ENCODE measurements at regions not wholly inside any gene's neighbourhood (a gene's known extent, or its start where the extent isn't known, plus 50 kb on each side); places are given as distances from the start of the nearest gene placed in this dataset.

- no peak overlapping the region for H3K4me3 ChIP-seq (ENCODE audit: low read length)
- no peaks in the 10 kb centered on the region for H3K9me3 ChIP-seq (ENCODE audit: control insufficient read depth, low read depth, low read length)
- no peaks in the 10 kb centered on the region for H3K36me3 ChIP-seq (ENCODE audit: control insufficient read depth, insufficient read depth, low read length)
- no peaks in the 10 kb centered on the region for H3K4me1 ChIP-seq (ENCODE audit: control insufficient read depth, insufficient read depth, low read length)
- no peak for DNase-seq
- no peaks in the 10 kb centered on the region for H3K27me3 ChIP-seq (ENCODE audit: control insufficient read depth, insufficient read depth, low read length)
- no peak overlapping the region for H3K27ac ChIP-seq (ENCODE audit: low read length)
Observed at GRCh38 chr2:133787207-133787606, 218.9 kb upstream of the NCKAP5 start.

GRCh38 chr2:133787651-133788050 is 219.4 kb upstream of the NCKAP5 start:
- Histone ChIP-seq H3K36me3 (ENCODE audit: control insufficient read depth, insufficient read depth, low read length) (no peaks in the 10 kb centered on the region), H3K27me3 (ENCODE audit: control insufficient read depth, insufficient read depth, low read length) (no peaks in the 10 kb centered on the region), H3K9me3 (ENCODE audit: control insufficient read depth, low read depth, low read length) (no peaks in the 10 kb centered on the region), H3K4me3 (ENCODE audit: low read length) (no peak overlapping the region), H3K4me1 (ENCODE audit: control insufficient read depth, insufficient read depth, low read length) (no peaks in the 10 kb centered on the region), H3K27ac (ENCODE audit: low read length) (no peak overlapping the region)
- WGBS (ENCODE audit: insufficient coverage, low lambda C conversion rate) = no CpG with 5 or more reads among the region's 3 CpGs
- no peak for DNase-seq

GRCh38 chr2:133788386-133788785 is 220.1 kb upstream of the NCKAP5 start:
- no peak for DNase-seq
- Histone ChIP-seq H3K4me1 (ENCODE audit: control insufficient read depth, insufficient read depth, low read length) (no peaks in the 10 kb centered on the region), H3K4me3 (ENCODE audit: low read length) (no peak overlapping the region), H3K27me3 (ENCODE audit: control insufficient read depth, insufficient read depth, low read length) (no peaks in the 10 kb centered on the region), H3K36me3 (ENCODE audit: control insufficient read depth, insufficient read depth, low read length) (no peaks in the 10 kb centered on the region), H3K27ac (ENCODE audit: low read length) (no peak overlapping the region), H3K9me3 (ENCODE audit: control insufficient read depth, low read depth, low read length) (no peaks in the 10 kb centered on the region)
- WGBS (ENCODE audit: insufficient coverage, low lambda C conversion rate) = no CpG with 5 or more reads among the region's 1 CpG

GRCh38 chr2:133789743-133790142 is 221.5 kb upstream of the NCKAP5 start:
- H3K4me1 ChIP-seq (ENCODE audit: control insufficient read depth, insufficient read depth, low read length) = no peaks in the 10 kb centered on the region
- H3K27me3 ChIP-seq (ENCODE audit: control insufficient read depth, insufficient read depth, low read length) = no peaks in the 10 kb centered on the region
- no peaks in the 10 kb centered on the region for H3K9me3 ChIP-seq (ENCODE audit: control insufficient read depth, low read depth, low read length)
- H3K36me3 ChIP-seq (ENCODE audit: control insufficient read depth, insufficient read depth, low read length) = no peaks in the 10 kb centered on the region
- H3K27ac ChIP-seq (ENCODE audit: low read length) = no peak overlapping the region
- H3K4me3 ChIP-seq (ENCODE audit: low read length) = no peak overlapping the region
- no CpG with 5 or more reads among the region's 4 CpGs for WGBS (ENCODE audit: insufficient coverage, low lambda C conversion rate)
- DNase-seq = peak in 1 of 2 donors; percentile 23

- DNase-seq = no peak
- H3K36me3 ChIP-seq (ENCODE audit: control insufficient read depth, insufficient read depth, low read length) = no peaks in the 10 kb centered on the region
- no peaks in the 10 kb centered on the region for H3K27me3 ChIP-seq (ENCODE audit: control insufficient read depth, insufficient read depth, low read length)
- no peaks in the 10 kb centered on the region for H3K9me3 ChIP-seq (ENCODE audit: control insufficient read depth, low read depth, low read length)
- no CpG with 5 or more reads among the region's 1 CpG for WGBS (ENCODE audit: insufficient coverage, low lambda C conversion rate)
- H3K4me3 ChIP-seq (ENCODE audit: low read length) = no peak overlapping the region
- H3K4me1 ChIP-seq (ENCODE audit: control insufficient read depth, insufficient read depth, low read length) = no peaks in the 10 kb centered on the region
- H3K27ac ChIP-seq (ENCODE audit: low read length) = no peak overlapping the region
Observed at GRCh38 chr2:133790711-133791110, 222.4 kb upstream of the NCKAP5 start.

GRCh38 chr2:133791191-133791590 is 222.9 kb upstream of the NCKAP5 start:
- no CpG with 5 or more reads among the region's 6 CpGs for WGBS (ENCODE audit: insufficient coverage, low lambda C conversion rate)
- no peaks in the 10 kb centered on the region for H3K4me1 ChIP-seq (ENCODE audit: control insufficient read depth, insufficient read depth, low read length)
- no peak overlapping the region for H3K27ac ChIP-seq (ENCODE audit: low read length)
- H3K9me3 ChIP-seq (ENCODE audit: control insufficient read depth, low read depth, low read length) = no peaks in the 10 kb centered on the region
- DNase-seq = peak in 1 of 2 donors; percentile 27
- no peaks in the 10 kb centered on the region for H3K36me3 ChIP-seq (ENCODE audit: control insufficient read depth, insufficient read depth, low read length)
- no peak overlapping the region for H3K4me3 ChIP-seq (ENCODE audit: low read length)
- H3K27me3 ChIP-seq (ENCODE audit: control insufficient read depth, insufficient read depth, low read length) = no peaks in the 10 kb centered on the region

- no peaks in the 10 kb centered on the region for H3K9me3 ChIP-seq (ENCODE audit: control insufficient read depth, low read depth, low read length)
- WGBS (ENCODE audit: insufficient coverage, low lambda C conversion rate) = no CpG with 5 or more reads among the region's 5 CpGs
- H3K36me3 ChIP-seq (ENCODE audit: control insufficient read depth, insufficient read depth, low read length) = no peaks in the 10 kb centered on the region
- no peak overlapping the region for H3K4me3 ChIP-seq (ENCODE audit: low read length)
- H3K27me3 ChIP-seq (ENCODE audit: control insufficient read depth, insufficient read depth, low read length) = no peaks in the 10 kb centered on the region
- no peak overlapping the region for H3K27ac ChIP-seq (ENCODE audit: low read length)
- H3K4me1 ChIP-seq (ENCODE audit: control insufficient read depth, insufficient read depth, low read length) = no peaks in the 10 kb centered on the region
- no peak for DNase-seq
Observed at GRCh38 chr2:133792223-133792622, 224.0 kb upstream of the NCKAP5 start.

GRCh38 chr2:133794114-133794513 is 225.9 kb upstream of the NCKAP5 start:
- no peak for DNase-seq
- no CpG with 5 or more reads among the region's 1 CpG for WGBS (ENCODE audit: insufficient coverage, low lambda C conversion rate)
- Histone ChIP-seq H3K36me3 (ENCODE audit: control insufficient read depth, insufficient read depth, low read length) (no peaks in the 10 kb centered on the region), H3K9me3 (ENCODE audit: control insufficient read depth, low read depth, low read length) (no peaks in the 10 kb centered on the region), H3K27ac (ENCODE audit: low read length) (no peak overlapping the region), H3K4me3 (ENCODE audit: low read length) (no peak overlapping the region), H3K4me1 (ENCODE audit: control insufficient read depth, insufficient read depth, low read length) (no peaks in the 10 kb centered on the region), H3K27me3 (ENCODE audit: control insufficient read depth, insufficient read depth, low read length) (no peaks in the 10 kb centered on the region)

- H3K4me3 ChIP-seq (ENCODE audit: low read length) = no peak overlapping the region
- H3K9me3 ChIP-seq (ENCODE audit: control insufficient read depth, low read depth, low read length) = no peaks in the 10 kb centered on the region
- H3K27ac ChIP-seq (ENCODE audit: low read length) = no peak overlapping the region
- H3K4me1 ChIP-seq (ENCODE audit: control insufficient read depth, insufficient read depth, low read length) = no peaks in the 10 kb centered on the region
- DNase-seq = no peak
- no peaks in the 10 kb centered on the region for H3K36me3 ChIP-seq (ENCODE audit: control insufficient read depth, insufficient read depth, low read length)
- WGBS (ENCODE audit: insufficient coverage, low lambda C conversion rate) = no CpG with 5 or more reads among the region's 3 CpGs
- no peaks in the 10 kb centered on the region for H3K27me3 ChIP-seq (ENCODE audit: control insufficient read depth, insufficient read depth, low read length)
Observed at GRCh38 chr2:133801946-133802345, 233.7 kb upstream of the NCKAP5 start.

- Histone ChIP-seq H3K36me3 (ENCODE audit: control insufficient read depth, insufficient read depth, low read length) (no peaks in the 10 kb centered on the region), H3K4me1 (ENCODE audit: control insufficient read depth, insufficient read depth, low read length) (no peaks in the 10 kb centered on the region), H3K4me3 (ENCODE audit: low read length) (no peak overlapping the region), H3K9me3 (ENCODE audit: control insufficient read depth, low read depth, low read length) (no peaks in the 10 kb centered on the region), H3K27ac (ENCODE audit: low read length) (no peak overlapping the region), H3K27me3 (ENCODE audit: control insufficient read depth, insufficient read depth, low read length) (no peaks in the 10 kb centered on the region)
- no peak for DNase-seq
- WGBS (ENCODE audit: insufficient coverage, low lambda C conversion rate) = 33% methylated on average over 1 of the region's 13 CpGs
Observed at GRCh38 chr2:133802409-133803039, 234.3 kb upstream of the NCKAP5 start.

- Histone ChIP-seq H3K4me3 (ENCODE audit: low read length) (no peak overlapping the region), H3K9me3 (ENCODE audit: control insufficient read depth, low read depth, low read length) (no peaks in the 10 kb centered on the region), H3K27ac (ENCODE audit: low read length) (no peak overlapping the region), H3K36me3 (ENCODE audit: control insufficient read depth, insufficient read depth, low read length) (no peaks in the 10 kb centered on the region), H3K27me3 (ENCODE audit: control insufficient read depth, insufficient read depth, low read length) (no peaks in the 10 kb centered on the region), H3K4me1 (ENCODE audit: control insufficient read depth, insufficient read depth, low read length) (no peaks in the 10 kb centered on the region)
- no peak for DNase-seq
- 90% methylated on average over 2 of the region's 5 CpGs for WGBS (ENCODE audit: insufficient coverage, low lambda C conversion rate)
Observed at GRCh38 chr2:133806564-133806963, 238.3 kb upstream of the NCKAP5 start.

Data from large intestine (tissue), 3 donors.